Body of pancreas (tissue), 4 donors: ENCODE measurements at regions not wholly inside any gene's neighbourhood (a gene's known extent, or its start where the extent isn't known, plus 50 kb on each side); places are given as distances from the start of the nearest gene placed in this dataset.

Experiments used
- POLR2A ChIP-seq, 3 donors: fragments of 450-650 bp; IDR thresholded peaks; one replicate each; pipeline ENCODE4 v1.6.1; 2016; ENCODE audit warnings: antibody characterized with exemption in 3 of 3, mild to moderate bottlenecking in 2 of 3
- TF ChIP-seq, protein P1 (sequence below), 7 experiments: fragments of 450-650 bp in 4 of 7; fragments of 200-600 bp in 3 of 7; sonication (generic) in 3 of 7; IDR thresholded peaks; one replicate each; pipeline ENCODE4 v1.5.1; 2016 to 2019; ENCODE audit warnings: antibody characterized with exemption in 7 of 7

DNA sequence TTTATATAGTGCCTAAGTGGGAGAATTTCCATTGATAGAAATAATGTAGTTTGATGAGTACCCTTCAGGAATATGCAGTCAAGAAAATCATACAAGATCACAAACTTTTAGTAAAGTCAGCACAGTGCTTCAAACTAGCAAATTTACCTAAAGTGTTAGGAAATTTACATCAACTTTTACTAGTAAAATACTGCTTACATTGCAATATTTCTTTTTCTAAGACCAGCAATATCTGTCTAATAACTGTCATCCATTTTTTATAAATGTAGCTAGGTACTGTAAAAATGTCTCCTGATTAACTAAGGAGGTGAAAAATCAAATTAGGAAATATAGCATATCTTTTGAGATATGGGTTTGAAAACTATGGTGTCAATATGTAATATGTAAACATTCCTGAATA lies 405.4 kb downstream of the MDFIC start:
- TF ChIP-seq, protein P1, sequence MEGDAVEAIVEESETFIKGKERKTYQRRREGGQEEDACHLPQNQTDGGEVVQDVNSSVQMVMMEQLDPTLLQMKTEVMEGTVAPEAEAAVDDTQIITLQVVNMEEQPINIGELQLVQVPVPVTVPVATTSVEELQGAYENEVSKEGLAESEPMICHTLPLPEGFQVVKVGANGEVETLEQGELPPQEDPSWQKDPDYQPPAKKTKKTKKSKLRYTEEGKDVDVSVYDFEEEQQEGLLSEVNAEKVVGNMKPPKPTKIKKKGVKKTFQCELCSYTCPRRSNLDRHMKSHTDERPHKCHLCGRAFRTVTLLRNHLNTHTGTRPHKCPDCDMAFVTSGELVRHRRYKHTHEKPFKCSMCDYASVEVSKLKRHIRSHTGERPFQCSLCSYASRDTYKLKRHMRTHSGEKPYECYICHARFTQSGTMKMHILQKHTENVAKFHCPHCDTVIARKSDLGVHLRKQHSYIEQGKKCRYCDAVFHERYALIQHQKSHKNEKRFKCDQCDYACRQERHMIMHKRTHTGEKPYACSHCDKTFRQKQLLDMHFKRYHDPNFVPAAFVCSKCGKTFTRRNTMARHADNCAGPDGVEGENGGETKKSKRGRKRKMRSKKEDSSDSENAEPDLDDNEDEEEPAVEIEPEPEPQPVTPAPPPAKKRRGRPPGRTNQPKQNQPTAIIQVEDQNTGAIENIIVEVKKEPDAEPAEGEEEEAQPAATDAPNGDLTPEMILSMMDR (IDR thresholded peaks at IDR 0.05), result no peak
- no peak for TF ChIP-seq POLR2A (IDR thresholded peaks at IDR 0.05)
